Activated naive CD8-positive, alpha-beta T cell (primary cell): ENCODE measurements at regions not wholly inside any gene's neighbourhood (a gene's known extent, or its start where the extent isn't known, plus 50 kb on each side); places are given as distances from the start of the nearest gene placed in this dataset.
"Not testable (repeated sequence)": the region's sequence is repeated elsewhere in the genome, so short reads cannot be mapped to it uniquely, and the experiment has no call there.

Source experiments
- H3K27ac Mint-ChIP-seq: one replicate; pipeline ENCODE4 v1.8.0; 2021; ENCODE audit warnings: mixed read lengths
- H3K27me3 Mint-ChIP-seq: one replicate; pipeline ENCODE4 v1.8.0; 2021; ENCODE audit warnings: mixed read lengths
- H3K36me3 Mint-ChIP-seq: one replicate; pipeline ENCODE4 v1.8.0; 2021; ENCODE audit warnings: mixed read lengths
- H3K4me1 Mint-ChIP-seq: one replicate; pipeline ENCODE4 v1.8.0; 2021; ENCODE audit warnings: low read depth, mixed read lengths
- H3K4me3 Mint-ChIP-seq: one replicate; pipeline ENCODE4 v1.8.0; 2021; ENCODE audit warnings: mild to moderate bottlenecking, mixed read lengths
- H3K9me3 Mint-ChIP-seq: one replicate; pipeline ENCODE4 v1.8.0; 2021; ENCODE audit warnings: low read depth, mixed read lengths

GRCh38 chr13:21228738-21229137 lies 52.3 kb downstream of the MRPL57 start:
- H3K36me3 Mint-ChIP-seq = no peaks in the 10 kb centered on the region
- peaks cover 2% of the 10 kb centered on the region for H3K27me3 Mint-ChIP-seq
- H3K4me3 Mint-ChIP-seq = no peak overlapping the region
- peaks cover 2% of the 10 kb centered on the region for H3K4me1 Mint-ChIP-seq
- no peak overlapping the region for H3K27ac Mint-ChIP-seq
- H3K9me3 Mint-ChIP-seq = no peaks in the 10 kb centered on the region

GRCh38 chr13:21229241-21230024 lies 53.0 kb downstream of the MRPL57 start:
- Mint-ChIP-seq H3K9me3 (no peaks in the 10 kb centered on the region), H3K27me3 (peaks cover 2% of the 10 kb centered on the region), H3K4me1 (peaks cover 2% of the 10 kb centered on the region), H3K36me3 (no peaks in the 10 kb centered on the region), H3K27ac (no peak overlapping the region), H3K4me3 (no peak overlapping the region)

- Mint-ChIP-seq H3K4me1 (peaks cover 2% of the 10 kb centered on the region), H3K4me3 (no peak overlapping the region), H3K36me3 (no peaks in the 10 kb centered on the region), H3K27ac (no peak overlapping the region), H3K27me3 (no peaks in the 10 kb centered on the region), H3K9me3 (no peaks in the 10 kb centered on the region)
These were observed 54.1 kb downstream of the MRPL57 start for GRCh38 chr13:21230516-21230915.

- Mint-ChIP-seq H3K36me3 (no peaks in the 10 kb centered on the region), H3K9me3 (no peaks in the 10 kb centered on the region), H3K27me3 (no peaks in the 10 kb centered on the region), H3K4me3 (no peak overlapping the region), H3K27ac (no peak overlapping the region), H3K4me1 (peaks cover 2% of the 10 kb centered on the region)
These were observed 55.0 kb downstream of the MRPL57 start for GRCh38 chr13:21231426-21231940.

GRCh38 chr13:21232196-21232595 lies 55.7 kb downstream of the MRPL57 start:
- Mint-ChIP-seq H3K9me3 (no peaks in the 10 kb centered on the region), H3K4me1 (peaks cover 2% of the 10 kb centered on the region), H3K27me3 (no peaks in the 10 kb centered on the region), H3K4me3 (no peak overlapping the region), H3K27ac (no peak overlapping the region), H3K36me3 (no peaks in the 10 kb centered on the region)

GRCh38 chr13:21232599-21232998 lies 56.1 kb downstream of the MRPL57 start:
- Mint-ChIP-seq H3K27me3 (no peaks in the 10 kb centered on the region), H3K4me1 (peaks cover 2% of the 10 kb centered on the region), H3K4me3 (no peak overlapping the region), H3K27ac (no peak overlapping the region), H3K36me3 (no peaks in the 10 kb centered on the region), H3K9me3 (no peaks in the 10 kb centered on the region)

- peaks cover 2% of the 10 kb centered on the region for H3K4me1 Mint-ChIP-seq
- no peak overlapping the region for H3K27ac Mint-ChIP-seq
These were observed 56.6 kb downstream of the MRPL57 start for GRCh38 chr13:21233086-21233485.

GRCh38 chr13:21234526-21234925 lies 58.1 kb downstream of the MRPL57 start:
- no peak overlapping the region for H3K27ac Mint-ChIP-seq
- no peak overlapping the region for H3K4me3 Mint-ChIP-seq
- H3K36me3 Mint-ChIP-seq = no peaks in the 10 kb centered on the region
- H3K4me1 Mint-ChIP-seq = peaks cover 2% of the 10 kb centered on the region
- H3K9me3 Mint-ChIP-seq = no peaks in the 10 kb centered on the region
- H3K27me3 Mint-ChIP-seq = no peaks in the 10 kb centered on the region

More at GRCh38 chr13:21233086-21233485, 56.6 kb downstream of the MRPL57 start:
- Mint-ChIP-seq H3K4me3 (no peak overlapping the region), H3K9me3 (no peaks in the 10 kb centered on the region), H3K27me3 (no peaks in the 10 kb centered on the region), H3K36me3 (no peaks in the 10 kb centered on the region)

GRCh38 chr13:21235174-21235573 lies 58.7 kb downstream of the MRPL57 start:
- Mint-ChIP-seq H3K36me3 (no peaks in the 10 kb centered on the region), H3K4me1 (peaks cover 3% of the 10 kb centered on the region), H3K4me3 (no peak overlapping the region), H3K27ac (no peak overlapping the region), H3K9me3 (no peaks in the 10 kb centered on the region), H3K27me3 (no peaks in the 10 kb centered on the region)

GRCh38 chr13:21237081-21237480 lies 60.6 kb downstream of the MRPL57 start:
- Mint-ChIP-seq H3K27ac (no peak overlapping the region), H3K4me1 (peaks cover 9% of the 10 kb centered on the region), H3K9me3 (no peaks in the 10 kb centered on the region), H3K36me3 (no peaks in the 10 kb centered on the region), H3K27me3 (no peaks in the 10 kb centered on the region), H3K4me3 (no peak overlapping the region)

- H3K27ac Mint-ChIP-seq = no peak overlapping the region
- no peaks in the 10 kb centered on the region for H3K9me3 Mint-ChIP-seq
- H3K36me3 Mint-ChIP-seq = no peaks in the 10 kb centered on the region
- no peak overlapping the region for H3K4me3 Mint-ChIP-seq
- no peaks in the 10 kb centered on the region for H3K27me3 Mint-ChIP-seq
- H3K4me1 Mint-ChIP-seq = peaks cover 7% of the 10 kb centered on the region
These were observed 61.8 kb downstream of the MRPL57 start for GRCh38 chr13:21238267-21238666.

GRCh38 chr13:21240586-21240985 lies 64.1 kb downstream of the MRPL57 start:
- Mint-ChIP-seq H3K9me3 (no peaks in the 10 kb centered on the region), H3K27ac (no peak overlapping the region), H3K36me3 (no peaks in the 10 kb centered on the region), H3K27me3 (no peaks in the 10 kb centered on the region), H3K4me3 (no peak overlapping the region), H3K4me1 (peaks cover 7% of the 10 kb centered on the region)

- Mint-ChIP-seq H3K27ac (no peak overlapping the region), H3K9me3 (no peaks in the 10 kb centered on the region)
These were observed 65.8 kb downstream of the MRPL57 start for GRCh38 chr13:21242236-21242635.

GRCh38 chr13:21243045-21243897 lies 66.8 kb downstream of the MRPL57 start:
- Mint-ChIP-seq H3K36me3 (no peaks in the 10 kb centered on the region), H3K4me1 (peaks cover 7% of the 10 kb centered on the region), H3K4me3 (no peak overlapping the region), H3K9me3 (no peaks in the 10 kb centered on the region), H3K27ac (no peak overlapping the region), H3K27me3 (peaks cover 4% of the 10 kb centered on the region)

More at GRCh38 chr13:21242236-21242635, 65.8 kb downstream of the MRPL57 start:
- H3K27me3 Mint-ChIP-seq = peaks cover 2% of the 10 kb centered on the region
- H3K4me3 Mint-ChIP-seq = no peak overlapping the region
- peaks cover 7% of the 10 kb centered on the region for H3K4me1 Mint-ChIP-seq
- H3K36me3 Mint-ChIP-seq = no peaks in the 10 kb centered on the region

GRCh38 chr13:21243898-21244184 lies 67.4 kb downstream of the MRPL57 start:
- not testable (repeated sequence) for H3K27me3 Mint-ChIP-seq, H3K9me3 Mint-ChIP-seq, H3K4me3 Mint-ChIP-seq, H3K4me1 Mint-ChIP-seq, H3K36me3 Mint-ChIP-seq, H3K27ac Mint-ChIP-seq
